ENCODE measurements at regions not wholly inside any gene's neighbourhood (a gene's known extent, or its start where the extent isn't known, plus 50 kb on each side); places are given as distances from the start of the nearest gene placed in this dataset.

DNA sequence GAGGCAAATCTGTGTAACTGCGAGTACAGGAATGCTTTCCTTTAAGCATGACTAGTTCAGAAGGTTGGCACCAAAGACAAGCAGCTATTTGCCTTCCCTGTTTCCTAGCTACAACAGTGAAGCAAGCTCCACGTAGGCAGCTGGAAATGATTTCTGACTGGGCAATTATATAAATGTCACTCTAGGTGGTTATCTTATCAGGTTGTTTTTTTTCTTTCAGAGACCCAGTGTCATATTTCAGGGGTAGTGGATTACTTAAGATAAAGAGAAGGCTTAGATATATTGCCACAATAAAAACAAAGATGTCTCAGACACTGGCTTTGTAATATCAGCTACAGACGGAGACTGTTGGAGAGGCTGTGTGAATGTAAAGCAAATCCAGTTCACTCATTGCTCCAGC, 748.9 kb upstream of the NXPH2 start:
- peak; percentile 30 for DNase-seq
- H4K20me1 ChIP-seq (ENCODE audit: insufficient read depth), result no peaks in the 10 kb centered on the region
- no peaks in the 10 kb centered on the region for H3K27me3 ChIP-seq (ENCODE audit: insufficient read depth)
- H3K36me3 ChIP-seq (replicated peaks in 1 of 2; ENCODE audit: control insufficient read depth in 1 of 2, insufficient read depth in 2 of 2, low read length in 1 of 2), result no peaks in the 10 kb centered on the region
- CTCF ChIA-PET, result interaction anchor here (0.9 to 1.2 kb wide), 2 partner anchors 10 to 16 kb away, joined by 3 read pairs; no protein-coding TSS in a partner anchor
- H3K27ac ChIP-seq (ENCODE audit: low read depth in 2 of 2, low read length in 1 of 2), result no peak overlapping the region
- no peaks in the 10 kb centered on the region; a peak in 1 of 4 replicates for H3K4me1 ChIP-seq (ENCODE audit: control insufficient read depth in 1 of 2, insufficient read depth in 2 of 2, low read depth in 1 of 2, low read length in 1 of 2)
- no peaks in the 10 kb centered on the region for H3K9me2 ChIP-seq
- no peak overlapping the region for H3K4me3 ChIP-seq (ENCODE audit: low read depth in 2 of 2, low read length in 1 of 2)
- 13% methylated on average over 3 of the region's 3 CpGs for WGBS (ENCODE audit: low lambda C conversion rate)
- POLR2A ChIA-PET, result no interaction called here
- H3K4me2 ChIP-seq, result no peak overlapping the region
- no peaks in the 10 kb centered on the region for H3K9me3 ChIP-seq
- H3K9ac ChIP-seq, result no peak overlapping the region
- TF ChIP-seq SMC3 (IDR thresholded peaks at IDR 0.05; ENCODE audit: low read depth, low read length) (no peak), CHD2 (IDR thresholded peaks at IDR 0.05; ENCODE audit: low read length, partially characterized antibody) (peak; percentile 35), GATA2 (CRISPR knock-in tag; IDR thresholded peaks at IDR 0.05) (peak; percentile 79), ELF1 (IDR thresholded peaks at IDR 0.05) (no peak), EP300 (IDR thresholded peaks at IDR 0.05; ENCODE audit: borderline replicate concordance in 1 of 2, low read depth in 1 of 2, low read length in 1 of 2) (peak in 1 of 2 experiments; percentile 66; a peak in 2 of 4 replicates), NFIC (IDR thresholded peaks at IDR 0.05; ENCODE audit: borderline replicate concordance) (no peak), POLR2AphosphoS5 (IDR thresholded peaks at IDR 0.05; ENCODE audit: low read depth, low read length) (no peak), TCF12 (IDR thresholded peaks at IDR 0.05) (no peak)
- H2AFZ ChIP-seq (ENCODE audit: low read depth), result no peak overlapping the region
- H3K79me2 ChIP-seq (ENCODE audit: insufficient read depth), result no peaks in the 10 kb centered on the region
- no peaks in the 10 kb centered on the region for H3F3A ChIP-seq (replicated peaks; ENCODE audit: insufficient read depth)

- 29% methylated on average over 1 of the region's 1 CpG for WGBS (ENCODE audit: low lambda C conversion rate)
- POLR2A ChIA-PET, result no interaction called here
Measured at GRCh38 chr2:139526781-139527180, 746.6 kb upstream of the NXPH2 start.

More at GRCh38 chr2:139526781-139527180, 746.6 kb upstream of the NXPH2 start:
- no peaks in the 10 kb centered on the region for H4K20me1 ChIP-seq (ENCODE audit: insufficient read depth)
- H3K9me2 ChIP-seq, result no peaks in the 10 kb centered on the region
- no peak for TF ChIP-seq GABPA (IDR thresholded peaks at IDR 0.05; ENCODE audit: low read depth)
- TF ChIP-seq GATA2 (CRISPR knock-in tag; IDR thresholded peaks at IDR 0.05), result no peak
- TF ChIP-seq EP300 (IDR thresholded peaks at IDR 0.05; ENCODE audit: borderline replicate concordance in 1 of 2, low read depth in 1 of 2, low read length in 1 of 2), result no peak
- TF ChIP-seq MXI1 (IDR thresholded peaks at IDR 0.05; ENCODE audit: low read depth, low read length), result no peak
- no peak for TF ChIP-seq EZH2phosphoT487 (IDR thresholded peaks at IDR 0.05; ENCODE audit: borderline replicate concordance, low read depth)
- no peak for TF ChIP-seq USF2 (IDR thresholded peaks at IDR 0.05; ENCODE audit: borderline replicate concordance, low read depth, low read length)
- TF ChIP-seq MEF2A (IDR thresholded peaks at IDR 0.05; ENCODE audit: borderline replicate concordance, low read depth), result no peak
- no peak for TF ChIP-seq FOXM1 (IDR thresholded peaks at IDR 0.05; ENCODE audit: low read depth)
- no peak for TF ChIP-seq NFIC (IDR thresholded peaks at IDR 0.05; ENCODE audit: borderline replicate concordance)
- TF ChIP-seq, protein P1, sequence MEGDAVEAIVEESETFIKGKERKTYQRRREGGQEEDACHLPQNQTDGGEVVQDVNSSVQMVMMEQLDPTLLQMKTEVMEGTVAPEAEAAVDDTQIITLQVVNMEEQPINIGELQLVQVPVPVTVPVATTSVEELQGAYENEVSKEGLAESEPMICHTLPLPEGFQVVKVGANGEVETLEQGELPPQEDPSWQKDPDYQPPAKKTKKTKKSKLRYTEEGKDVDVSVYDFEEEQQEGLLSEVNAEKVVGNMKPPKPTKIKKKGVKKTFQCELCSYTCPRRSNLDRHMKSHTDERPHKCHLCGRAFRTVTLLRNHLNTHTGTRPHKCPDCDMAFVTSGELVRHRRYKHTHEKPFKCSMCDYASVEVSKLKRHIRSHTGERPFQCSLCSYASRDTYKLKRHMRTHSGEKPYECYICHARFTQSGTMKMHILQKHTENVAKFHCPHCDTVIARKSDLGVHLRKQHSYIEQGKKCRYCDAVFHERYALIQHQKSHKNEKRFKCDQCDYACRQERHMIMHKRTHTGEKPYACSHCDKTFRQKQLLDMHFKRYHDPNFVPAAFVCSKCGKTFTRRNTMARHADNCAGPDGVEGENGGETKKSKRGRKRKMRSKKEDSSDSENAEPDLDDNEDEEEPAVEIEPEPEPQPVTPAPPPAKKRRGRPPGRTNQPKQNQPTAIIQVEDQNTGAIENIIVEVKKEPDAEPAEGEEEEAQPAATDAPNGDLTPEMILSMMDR (IDR thresholded peaks at IDR 0.05), result no peak
- H3K9ac ChIP-seq, result no peak overlapping the region
- no peaks in the 10 kb centered on the region for H3K79me2 ChIP-seq (ENCODE audit: insufficient read depth)
- H3K9me3 ChIP-seq, result no peaks in the 10 kb centered on the region
- no peak overlapping the region for H3K4me2 ChIP-seq
- DNase-seq, result no peak
- no peaks in the 10 kb centered on the region for H3F3A ChIP-seq (replicated peaks; ENCODE audit: insufficient read depth)
- CTCF ChIA-PET, result no interaction called here
- no peaks in the 10 kb centered on the region; a peak in 1 of 4 replicates for H3K4me1 ChIP-seq (ENCODE audit: control insufficient read depth in 1 of 2, insufficient read depth in 2 of 2, low read depth in 1 of 2, low read length in 1 of 2)
- H3K27ac ChIP-seq (ENCODE audit: low read depth in 2 of 2, low read length in 1 of 2), result no peak overlapping the region
- H3K27me3 ChIP-seq (ENCODE audit: insufficient read depth), result no peaks in the 10 kb centered on the region
- no peak overlapping the region for H3K4me3 ChIP-seq (ENCODE audit: low read depth in 2 of 2, low read length in 1 of 2)
- no peaks in the 10 kb centered on the region for H3K36me3 ChIP-seq (replicated peaks in 1 of 2; ENCODE audit: control insufficient read depth in 1 of 2, insufficient read depth in 2 of 2, low read length in 1 of 2)
- no peak overlapping the region for H2AFZ ChIP-seq (ENCODE audit: low read depth)

Data from SK-N-SH (cell line).